ENCODE measurements at regions not wholly inside any gene's neighbourhood (a gene's known extent, or its start where the extent isn't known, plus 50 kb on each side); places are given as distances from the start of the nearest gene placed in this dataset.

GRCh38 chr1:18535391-18536210 is 54.9 kb downstream of the KLHDC7A start:
- Histone ChIP-seq H3K4me2 (ENCODE audit: low read depth, low read length, poor library complexity, severe bottlenecking) (no peak overlapping the region), H2AFZ (ENCODE audit: low read length) (no peak overlapping the region), H3K79me2 (ENCODE audit: low read length) (no peaks in the 10 kb centered on the region), H3K9ac (ENCODE audit: low read length) (no peak overlapping the region), H3K27ac (ENCODE audit: low read length) (no peak overlapping the region), H3K4me1 (ENCODE audit: low read length) (peaks cover 13% of the 10 kb centered on the region), H3K4me3 (ENCODE audit: low read length) (no peak overlapping the region), H3K27me3 (ENCODE audit: low read length) (no peaks in the 10 kb centered on the region), H3K9me3 (ENCODE audit: low read length) (no peaks in the 10 kb centered on the region), H3K9me2 (replicated peaks; ENCODE audit: insufficient read depth, low read length) (no peaks in the 10 kb centered on the region), H3K36me3 (ENCODE audit: insufficient read depth, low read length) (no peaks in the 10 kb centered on the region), H4K20me1 (ENCODE audit: insufficient read depth, low read depth, low read length) (no peaks in the 10 kb centered on the region)
- DNase-seq: no peak

- no peak overlapping the region for H3K9ac ChIP-seq (ENCODE audit: low read length)
- H3K4me1 ChIP-seq (ENCODE audit: low read length): peaks cover 13% of the 10 kb centered on the region
- no peak overlapping the region for H2AFZ ChIP-seq (ENCODE audit: low read length)
- no peaks in the 10 kb centered on the region for H3K79me2 ChIP-seq (ENCODE audit: low read length)
- no peak overlapping the region for H3K4me2 ChIP-seq (ENCODE audit: low read depth, low read length, poor library complexity, severe bottlenecking)
- DNase-seq: no peak
- H3K9me2 ChIP-seq (replicated peaks; ENCODE audit: insufficient read depth, low read length): no peaks in the 10 kb centered on the region
- H3K4me3 ChIP-seq (ENCODE audit: low read length): no peak overlapping the region
- H4K20me1 ChIP-seq (ENCODE audit: insufficient read depth, low read depth, low read length): no peaks in the 10 kb centered on the region
- no peaks in the 10 kb centered on the region for H3K9me3 ChIP-seq (ENCODE audit: low read length)
- no peak overlapping the region for H3K27ac ChIP-seq (ENCODE audit: low read length)
- H3K36me3 ChIP-seq (ENCODE audit: insufficient read depth, low read length): no peaks in the 10 kb centered on the region
- H3K27me3 ChIP-seq (ENCODE audit: low read length): no peaks in the 10 kb centered on the region
Observed at GRCh38 chr1:18536356-18536755, 55.6 kb downstream of the KLHDC7A start.

- H3K4me2 ChIP-seq (ENCODE audit: low read depth, low read length, poor library complexity, severe bottlenecking): no peak overlapping the region
- H3K79me2 ChIP-seq (ENCODE audit: low read length): no peaks in the 10 kb centered on the region
- no peaks in the 10 kb centered on the region for H3K27me3 ChIP-seq (ENCODE audit: low read length)
- no peaks in the 10 kb centered on the region for H3K9me3 ChIP-seq (ENCODE audit: low read length)
- H3K4me1 ChIP-seq (ENCODE audit: low read length): peaks cover 13% of the 10 kb centered on the region
- no peak overlapping the region for H3K9ac ChIP-seq (ENCODE audit: low read length)
- no peak overlapping the region for H2AFZ ChIP-seq (ENCODE audit: low read length)
- H3K36me3 ChIP-seq (ENCODE audit: insufficient read depth, low read length): no peaks in the 10 kb centered on the region
- H3K9me2 ChIP-seq (replicated peaks; ENCODE audit: insufficient read depth, low read length): no peaks in the 10 kb centered on the region
- H4K20me1 ChIP-seq (ENCODE audit: insufficient read depth, low read depth, low read length): no peaks in the 10 kb centered on the region
- H3K4me3 ChIP-seq (ENCODE audit: low read length): no peak overlapping the region
- H3K27ac ChIP-seq (ENCODE audit: low read length): no peak overlapping the region
- no peak for DNase-seq
Observed at GRCh38 chr1:18536915-18537314, 56.2 kb downstream of the KLHDC7A start.

GRCh38 chr1:18537386-18538306 is 56.9 kb downstream of the KLHDC7A start:
- H3K27ac ChIP-seq (ENCODE audit: low read length): no peak overlapping the region
- H3K9me3 ChIP-seq (ENCODE audit: low read length): no peaks in the 10 kb centered on the region

GRCh38 chr1:18539171-18539570 is 58.4 kb downstream of the KLHDC7A start:
- no peak for DNase-seq
- H2AFZ ChIP-seq (ENCODE audit: low read length): no peak overlapping the region
- H4K20me1 ChIP-seq (ENCODE audit: insufficient read depth, low read depth, low read length): no peaks in the 10 kb centered on the region
- no peaks in the 10 kb centered on the region for H3K9me3 ChIP-seq (ENCODE audit: low read length)
- H3K4me2 ChIP-seq (ENCODE audit: low read depth, low read length, poor library complexity, severe bottlenecking): no peak overlapping the region
- H3K79me2 ChIP-seq (ENCODE audit: low read length): no peaks in the 10 kb centered on the region
- no peaks in the 10 kb centered on the region for H3K9me2 ChIP-seq (replicated peaks; ENCODE audit: insufficient read depth, low read length)
- no peak overlapping the region for H3K4me3 ChIP-seq (ENCODE audit: low read length)
- H3K4me1 ChIP-seq (ENCODE audit: low read length): peaks cover 4% of the 10 kb centered on the region; the same call in 1 of the 2 replicates
- H3K27me3 ChIP-seq (ENCODE audit: low read length): no peaks in the 10 kb centered on the region
- no peak overlapping the region for H3K27ac ChIP-seq (ENCODE audit: low read length)
- H3K9ac ChIP-seq (ENCODE audit: low read length): no peak overlapping the region
- H3K36me3 ChIP-seq (ENCODE audit: insufficient read depth, low read length): no peaks in the 10 kb centered on the region

More at GRCh38 chr1:18537386-18538306, 56.9 kb downstream of the KLHDC7A start:
- Histone ChIP-seq H3K4me2 (ENCODE audit: low read depth, low read length, poor library complexity, severe bottlenecking) (no peak overlapping the region), H3K4me3 (ENCODE audit: low read length) (no peak overlapping the region), H3K27me3 (ENCODE audit: low read length) (no peaks in the 10 kb centered on the region), H3K9ac (ENCODE audit: low read length) (no peak overlapping the region), H3K79me2 (ENCODE audit: low read length) (no peaks in the 10 kb centered on the region), H2AFZ (ENCODE audit: low read length) (no peak overlapping the region), H3K4me1 (ENCODE audit: low read length) (peaks cover 13% of the 10 kb centered on the region), H3K9me2 (replicated peaks; ENCODE audit: insufficient read depth, low read length) (no peaks in the 10 kb centered on the region), H4K20me1 (ENCODE audit: insufficient read depth, low read depth, low read length) (no peaks in the 10 kb centered on the region), H3K36me3 (ENCODE audit: insufficient read depth, low read length) (no peaks in the 10 kb centered on the region)
- no peak for DNase-seq

GRCh38 chr1:18540136-18540765 is 59.5 kb downstream of the KLHDC7A start:
- Histone ChIP-seq H2AFZ (ENCODE audit: low read length) (no peak overlapping the region), H3K4me1 (ENCODE audit: low read length) (no peaks in the 10 kb centered on the region), H3K27ac (ENCODE audit: low read length) (no peak overlapping the region), H3K9me2 (replicated peaks; ENCODE audit: insufficient read depth, low read length) (no peaks in the 10 kb centered on the region), H4K20me1 (ENCODE audit: insufficient read depth, low read depth, low read length) (no peaks in the 10 kb centered on the region), H3K4me2 (ENCODE audit: low read depth, low read length, poor library complexity, severe bottlenecking) (no peak overlapping the region), H3K27me3 (ENCODE audit: low read length) (no peaks in the 10 kb centered on the region), H3K36me3 (ENCODE audit: insufficient read depth, low read length) (no peaks in the 10 kb centered on the region), H3K4me3 (ENCODE audit: low read length) (no peak overlapping the region), H3K9ac (ENCODE audit: low read length) (no peak overlapping the region), H3K9me3 (ENCODE audit: low read length) (no peaks in the 10 kb centered on the region), H3K79me2 (ENCODE audit: low read length) (no peaks in the 10 kb centered on the region)
- DNase-seq: no peak

GRCh38 chr1:18541046-18541795 is 60.5 kb downstream of the KLHDC7A start:
- Histone ChIP-seq H3K4me1 (ENCODE audit: low read length) (no peaks in the 10 kb centered on the region), H2AFZ (ENCODE audit: low read length) (no peak overlapping the region), H3K9me2 (replicated peaks; ENCODE audit: insufficient read depth, low read length) (no peaks in the 10 kb centered on the region)

More at GRCh38 chr1:18541046-18541795, 60.5 kb downstream of the KLHDC7A start:
- Histone ChIP-seq H3K4me2 (ENCODE audit: low read depth, low read length, poor library complexity, severe bottlenecking) (no peak overlapping the region), H3K27ac (ENCODE audit: low read length) (no peak overlapping the region), H3K79me2 (ENCODE audit: low read length) (no peaks in the 10 kb centered on the region), H3K9me3 (ENCODE audit: low read length) (no peaks in the 10 kb centered on the region), H3K9ac (ENCODE audit: low read length) (no peak overlapping the region), H4K20me1 (ENCODE audit: insufficient read depth, low read depth, low read length) (no peaks in the 10 kb centered on the region), H3K27me3 (ENCODE audit: low read length) (no peaks in the 10 kb centered on the region), H3K4me3 (ENCODE audit: low read length) (no peak overlapping the region), H3K36me3 (ENCODE audit: insufficient read depth, low read length) (no peaks in the 10 kb centered on the region)
- DNase-seq: no peak
